ENCODE measurements at regions not wholly inside any gene's neighbourhood (a gene's known extent, or its start where the extent isn't known, plus 50 kb on each side); places are given as distances from the start of the nearest gene placed in this dataset.

DNA sequence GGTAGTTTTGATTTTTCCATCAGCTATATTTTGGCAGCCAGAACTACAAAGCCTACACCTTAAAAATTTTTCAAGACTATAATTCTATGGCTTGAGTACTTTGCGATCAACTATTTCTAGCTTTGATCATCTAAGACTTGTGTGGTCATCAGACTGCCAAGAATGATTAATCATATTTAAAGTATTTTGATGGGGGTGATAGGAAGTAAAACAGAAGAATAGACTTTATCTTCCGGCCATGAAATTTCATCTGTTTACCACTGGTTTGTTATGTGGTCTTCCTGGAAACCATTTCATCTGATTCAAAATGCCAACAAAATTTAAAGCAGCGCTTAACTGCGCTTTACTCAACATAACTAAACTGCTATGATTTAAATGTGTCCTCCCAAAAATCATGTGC is 706.8 kb downstream of the TRHDE start:
- Histone ChIP-seq H3K9ac (ENCODE audit: insufficient read depth, low read length, poor library complexity, severe bottlenecking) (no peak overlapping the region), H2AFZ (ENCODE audit: insufficient read depth, low read depth, low read length, poor library complexity, severe bottlenecking) (no peak overlapping the region), H3K4me2 (replicated peaks; ENCODE audit: extremely low read depth, low read length, poor library complexity, severe bottlenecking) (no peak overlapping the region), H3K27me3 (ENCODE audit: control insufficient read depth in 2 of 2, insufficient read depth in 2 of 2, low read length in 2 of 2) (no peaks in the 10 kb centered on the region), H3K79me2 (ENCODE audit: insufficient read depth, low read length) (no peaks in the 10 kb centered on the region), H3K4me3 (replicated peaks in 1 of 3; ENCODE audit: low read depth in 2 of 3, low read length in 3 of 3) (no peak overlapping the region), H3K4me1 (ENCODE audit: control insufficient read depth in 1 of 2, insufficient read depth in 2 of 2, low read length in 2 of 2) (no peaks in the 10 kb centered on the region), H3K36me3 (replicated peaks in 1 of 2; ENCODE audit: control insufficient read depth in 1 of 2, insufficient read depth in 2 of 2, low read length in 2 of 2) (no peaks in the 10 kb centered on the region), H3K9me3 (replicated peaks in 1 of 2; ENCODE audit: control insufficient read depth in 1 of 2, insufficient read depth in 1 of 2, low read length in 2 of 2) (peaks cover 7 to 9% of the 10 kb centered on the region in 2 donors), H3K27ac (ENCODE audit: low read depth in 1 of 2, low read length in 2 of 2) (no peak overlapping the region), H4K20me1 (ENCODE audit: insufficient read depth, low read length) (no peaks in the 10 kb centered on the region)
- H3K9me3 Mint-ChIP-seq, result peaks cover 6 to 20% (median 9%) of the 10 kb centered on the region in 7 donors
- TF ChIP-seq, protein P1, sequence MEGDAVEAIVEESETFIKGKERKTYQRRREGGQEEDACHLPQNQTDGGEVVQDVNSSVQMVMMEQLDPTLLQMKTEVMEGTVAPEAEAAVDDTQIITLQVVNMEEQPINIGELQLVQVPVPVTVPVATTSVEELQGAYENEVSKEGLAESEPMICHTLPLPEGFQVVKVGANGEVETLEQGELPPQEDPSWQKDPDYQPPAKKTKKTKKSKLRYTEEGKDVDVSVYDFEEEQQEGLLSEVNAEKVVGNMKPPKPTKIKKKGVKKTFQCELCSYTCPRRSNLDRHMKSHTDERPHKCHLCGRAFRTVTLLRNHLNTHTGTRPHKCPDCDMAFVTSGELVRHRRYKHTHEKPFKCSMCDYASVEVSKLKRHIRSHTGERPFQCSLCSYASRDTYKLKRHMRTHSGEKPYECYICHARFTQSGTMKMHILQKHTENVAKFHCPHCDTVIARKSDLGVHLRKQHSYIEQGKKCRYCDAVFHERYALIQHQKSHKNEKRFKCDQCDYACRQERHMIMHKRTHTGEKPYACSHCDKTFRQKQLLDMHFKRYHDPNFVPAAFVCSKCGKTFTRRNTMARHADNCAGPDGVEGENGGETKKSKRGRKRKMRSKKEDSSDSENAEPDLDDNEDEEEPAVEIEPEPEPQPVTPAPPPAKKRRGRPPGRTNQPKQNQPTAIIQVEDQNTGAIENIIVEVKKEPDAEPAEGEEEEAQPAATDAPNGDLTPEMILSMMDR (IDR thresholded peaks at IDR 0.05), result no peak
- no peak for DNase-seq
- H3K36me3 Mint-ChIP-seq, result no peaks in the 10 kb centered on the region
- H3K4me3 Mint-ChIP-seq, result no peak overlapping the region
- WGBS (ENCODE audit: insufficient coverage), result 100% methylated on average over 1 of the region's 4 CpGs
- no peak overlapping the region for H3K27ac Mint-ChIP-seq
- intact Hi-C loops (cut with micrococcal nuclease), result no loop called here
- H3K27me3 Mint-ChIP-seq (ENCODE audit: low read depth in 3 of 3), result no peaks in the 10 kb centered on the region
- no peaks in the 10 kb centered on the region for H3K4me1 Mint-ChIP-seq

DNA sequence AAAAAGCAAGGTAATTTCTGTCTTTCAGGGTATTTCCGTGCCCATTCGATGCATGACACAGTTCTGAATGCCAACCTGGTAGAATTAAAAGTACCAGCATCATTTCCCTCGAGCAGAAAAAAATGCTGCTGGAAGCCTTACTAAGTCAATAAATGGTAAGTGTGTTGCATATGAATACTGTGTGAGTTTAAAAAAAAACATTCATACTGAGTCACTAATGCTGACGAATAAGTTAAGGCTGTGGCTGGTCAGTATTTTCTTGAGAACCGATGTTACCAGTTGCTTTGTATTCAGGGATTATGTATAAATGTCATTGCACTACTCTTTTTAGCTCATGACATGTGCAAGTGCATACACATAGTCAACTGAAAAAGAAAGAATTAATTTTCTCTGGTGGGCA is 710.2 kb downstream of the TRHDE start:
- Histone ChIP-seq H3K36me3 (replicated peaks in 1 of 2; ENCODE audit: control insufficient read depth in 1 of 2, insufficient read depth in 2 of 2, low read length in 2 of 2) (no peaks in the 10 kb centered on the region), H2AFZ (ENCODE audit: insufficient read depth, low read depth, low read length, poor library complexity, severe bottlenecking) (no peak overlapping the region), H3K4me2 (replicated peaks; ENCODE audit: extremely low read depth, low read length, poor library complexity, severe bottlenecking) (no peak overlapping the region), H3K9ac (ENCODE audit: insufficient read depth, low read length, poor library complexity, severe bottlenecking) (no peak overlapping the region), H3K79me2 (ENCODE audit: insufficient read depth, low read length) (no peaks in the 10 kb centered on the region), H3K27ac (ENCODE audit: low read depth in 1 of 2, low read length in 2 of 2) (no peak overlapping the region), H3K9me3 (replicated peaks in 1 of 2; ENCODE audit: control insufficient read depth in 1 of 2, insufficient read depth in 1 of 2, low read length in 2 of 2) (no peaks in the 10 kb centered on the region), H3K4me1 (ENCODE audit: control insufficient read depth in 1 of 2, insufficient read depth in 2 of 2, low read length in 2 of 2) (no peaks in the 10 kb centered on the region), H3K4me3 (replicated peaks in 1 of 3; ENCODE audit: low read depth in 2 of 3, low read length in 3 of 3) (no peak overlapping the region), H4K20me1 (ENCODE audit: insufficient read depth, low read length) (no peaks in the 10 kb centered on the region), H3K27me3 (ENCODE audit: control insufficient read depth in 2 of 2, insufficient read depth in 2 of 2, low read length in 2 of 2) (no peaks in the 10 kb centered on the region)
- Mint-ChIP-seq H3K4me3 (no peak overlapping the region), H3K36me3 (no peaks in the 10 kb centered on the region), H3K9me3 (peaks cover 1 to 8% (median 2%) of the 10 kb centered on the region in 7 donors), H3K4me1 (no peaks in the 10 kb centered on the region), H3K27me3 (ENCODE audit: low read depth in 3 of 3) (no peaks in the 10 kb centered on the region), H3K27ac (no peak overlapping the region)
- intact Hi-C loops (cut with micrococcal nuclease), result no loop called here
- TF ChIP-seq, protein P1 (IDR thresholded peaks at IDR 0.05), result no peak
- DNase-seq, result no peak
- WGBS (ENCODE audit: insufficient coverage), result no CpG with 5 or more reads among the region's 5 CpGs

Data from CD14-positive monocyte (primary cell).